ENCODE measurements at regions not wholly inside any gene's neighbourhood (a gene's known extent, or its start where the extent isn't known, plus 50 kb on each side); places are given as distances from the start of the nearest gene placed in this dataset.
"Not testable (repeated sequence)": the region's sequence is repeated elsewhere in the genome, so short reads cannot be mapped to it uniquely, and the experiment has no call there.

DNA sequence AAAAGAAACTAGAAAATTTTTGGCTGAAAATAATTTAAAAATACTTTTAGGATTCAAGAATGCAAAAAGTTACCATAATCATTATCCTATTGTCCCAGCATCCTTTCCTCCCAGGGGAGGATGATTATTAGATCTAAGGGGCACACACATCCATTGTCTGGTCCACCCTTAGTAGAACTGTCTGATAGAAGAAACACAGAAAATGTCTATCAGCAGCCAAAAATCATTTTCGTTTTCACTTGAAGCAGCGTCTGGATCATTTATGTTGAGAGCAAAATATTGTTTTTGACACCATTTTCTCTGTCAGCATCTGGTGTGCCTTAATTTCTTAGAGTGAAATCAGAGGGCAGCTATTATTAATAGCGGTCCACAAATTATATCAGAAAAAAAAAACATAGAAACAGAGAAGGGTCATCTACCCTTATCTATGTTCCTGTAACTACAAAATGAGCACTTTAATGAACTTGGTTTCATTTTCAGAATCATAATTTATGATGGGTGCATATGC, 446.3 kb downstream of the TRAM1L1 start:
- DNase-seq, result no peak

DNA sequence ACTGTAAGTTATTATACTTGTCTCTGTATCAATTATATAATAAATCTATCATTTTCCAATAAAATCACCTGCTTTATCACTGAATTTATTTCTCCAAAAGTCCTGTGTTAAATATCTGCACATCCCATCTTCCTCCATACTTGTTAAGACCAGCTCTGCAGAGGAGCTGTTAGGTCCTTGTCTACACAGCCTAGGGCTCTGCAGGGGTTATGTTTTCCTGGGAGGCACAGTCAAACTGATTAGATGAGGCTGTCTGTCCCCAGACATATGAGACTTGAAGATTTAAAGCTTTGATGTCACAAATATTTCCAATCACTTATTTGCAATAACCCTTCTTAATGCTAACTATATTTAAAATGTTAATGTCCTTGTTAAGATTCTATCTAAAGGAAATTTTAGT, 446.8 kb downstream of the TRAM1L1 start:
- no peak for DNase-seq

DNA sequence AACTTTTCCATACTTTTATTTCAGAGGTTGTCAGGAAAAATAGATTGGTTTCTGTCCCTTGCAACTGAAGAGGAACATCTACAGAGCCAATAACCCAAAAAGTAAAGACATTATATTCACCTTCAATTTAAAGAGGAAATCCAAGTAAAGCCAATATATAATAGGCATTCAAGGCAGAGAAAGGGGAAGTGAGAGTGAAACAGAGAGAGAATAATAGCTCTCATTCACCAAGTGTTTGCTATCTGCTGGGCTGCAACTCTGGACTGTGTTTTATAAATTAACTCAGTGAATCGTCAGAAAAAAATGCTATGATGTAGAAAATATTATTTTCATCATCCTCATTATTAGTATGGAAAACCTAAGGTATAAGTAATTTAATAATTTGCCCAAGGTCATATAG, 448.5 kb downstream of the TRAM1L1 start:
- no peak for DNase-seq

DNA sequence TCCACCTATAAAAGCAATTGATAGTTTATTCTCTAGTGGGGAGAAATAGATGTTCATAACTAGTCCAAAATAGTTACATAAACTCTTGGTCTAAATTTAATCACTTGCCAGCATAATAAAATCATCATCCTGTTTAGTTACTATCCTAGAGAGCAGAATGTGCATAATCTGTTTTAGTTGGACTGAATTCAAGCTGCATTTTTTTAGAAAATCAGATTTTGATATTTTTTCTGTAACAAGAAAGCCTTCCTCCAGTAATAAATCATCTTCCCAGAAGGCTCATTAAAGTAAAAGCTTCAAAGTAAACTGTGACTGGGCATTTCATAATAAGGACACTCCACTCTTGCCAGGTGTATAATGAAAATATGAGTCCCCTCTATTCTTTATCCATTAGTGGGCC, 453.1 kb downstream of the TRAM1L1 start:
- no peak for DNase-seq

DNA sequence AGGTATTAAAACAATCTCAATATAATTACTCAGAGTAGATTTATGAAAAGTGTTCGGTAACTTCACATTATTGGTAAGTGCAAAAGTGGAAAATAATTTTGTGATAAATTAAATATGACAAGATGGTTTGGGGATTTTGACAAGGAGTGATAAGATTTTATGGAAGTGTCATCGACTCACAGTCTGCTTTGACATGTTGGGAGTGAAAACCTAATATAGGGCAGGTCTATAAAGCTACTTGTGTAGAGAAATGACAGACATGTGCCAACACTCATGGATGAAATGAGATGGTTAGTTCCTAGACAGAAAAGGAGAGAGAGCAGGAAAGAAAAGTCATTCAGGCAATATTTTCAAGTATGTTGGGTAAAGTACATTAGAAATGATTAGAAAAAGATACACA, 456.8 kb downstream of the TRAM1L1 start:
- no peak for DNase-seq

DNA sequence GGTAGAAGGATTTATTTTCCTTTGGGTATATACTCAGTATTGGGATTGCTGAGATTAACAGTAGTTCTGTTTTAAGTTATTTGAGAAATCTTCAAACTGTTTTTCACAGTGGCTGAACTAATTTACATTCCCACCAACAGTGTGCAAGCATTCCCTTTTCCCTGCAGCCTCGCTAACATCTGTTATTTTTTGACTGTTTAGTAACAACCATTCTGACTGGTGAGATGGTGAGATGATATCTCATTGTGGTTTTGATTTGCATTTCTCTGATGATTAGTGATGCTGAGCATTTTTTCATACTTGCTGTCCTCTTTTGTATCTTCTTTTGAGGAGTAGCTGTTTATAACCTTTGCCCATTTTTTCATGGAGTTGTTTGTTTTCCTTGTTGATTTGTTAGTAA, 457.8 kb downstream of the TRAM1L1 start:
- no peak for DNase-seq

DNA sequence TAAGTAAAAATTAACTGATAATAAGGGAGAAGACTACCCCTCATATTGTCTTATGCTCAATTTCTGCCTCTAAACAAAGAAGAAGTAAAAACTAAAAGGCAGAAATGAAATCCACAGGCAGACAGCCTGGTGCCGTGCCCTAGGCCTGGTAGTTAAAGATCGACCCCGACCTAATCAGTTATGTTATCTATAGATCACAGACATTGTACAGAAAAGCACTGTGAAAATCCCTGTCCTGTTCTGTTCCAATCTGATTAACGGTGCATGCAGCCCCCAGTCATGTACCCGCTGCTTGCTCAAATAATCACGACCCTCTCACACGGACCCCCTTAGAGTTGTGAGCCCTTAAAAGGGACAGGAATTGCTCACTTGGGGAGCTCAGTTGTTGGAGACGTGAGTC, 465.9 kb downstream of the TRAM1L1 start:
- not testable (repeated sequence) for DNase-seq

DNA sequence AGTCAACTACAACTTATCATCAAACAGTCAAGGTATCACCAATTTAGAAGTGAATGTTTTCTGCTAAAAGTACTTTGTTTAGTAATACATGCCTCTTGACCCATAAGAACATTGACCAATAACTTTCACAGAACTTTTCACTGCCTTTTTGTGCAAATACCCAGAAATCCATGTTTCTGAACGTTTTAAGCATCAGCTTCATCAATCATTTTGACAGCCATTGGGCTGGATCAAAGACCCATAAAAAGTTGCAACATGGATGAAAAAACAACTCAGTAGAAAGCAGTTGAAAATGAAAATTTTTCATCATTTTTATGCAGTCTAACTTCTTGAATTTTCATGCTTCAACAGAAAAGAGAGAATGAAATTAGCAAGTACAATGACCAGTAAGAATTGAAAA, 466.7 kb downstream of the TRAM1L1 start:
- DNase-seq, result no peak

DNA sequence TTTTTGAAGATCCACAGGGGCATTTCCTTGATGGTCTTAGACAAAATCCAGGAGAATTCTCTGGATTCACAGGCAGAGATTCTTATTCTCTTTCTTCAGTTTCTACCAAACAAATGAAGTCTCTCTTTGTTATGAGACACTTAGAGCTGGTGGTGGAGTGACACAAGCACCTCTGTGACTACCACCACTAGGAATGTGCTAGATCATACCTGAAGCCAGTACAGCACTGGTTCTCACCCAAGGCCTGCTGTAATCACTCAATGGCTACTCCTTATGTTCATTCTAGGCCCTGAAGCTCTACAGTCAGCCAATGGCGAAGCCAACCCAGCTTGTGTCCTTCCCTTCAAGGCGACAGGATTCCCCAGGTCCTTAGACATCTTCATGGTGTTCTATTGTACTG, 482.3 kb downstream of the TRAM1L1 start:
- DNase-seq, result no peak

DNA sequence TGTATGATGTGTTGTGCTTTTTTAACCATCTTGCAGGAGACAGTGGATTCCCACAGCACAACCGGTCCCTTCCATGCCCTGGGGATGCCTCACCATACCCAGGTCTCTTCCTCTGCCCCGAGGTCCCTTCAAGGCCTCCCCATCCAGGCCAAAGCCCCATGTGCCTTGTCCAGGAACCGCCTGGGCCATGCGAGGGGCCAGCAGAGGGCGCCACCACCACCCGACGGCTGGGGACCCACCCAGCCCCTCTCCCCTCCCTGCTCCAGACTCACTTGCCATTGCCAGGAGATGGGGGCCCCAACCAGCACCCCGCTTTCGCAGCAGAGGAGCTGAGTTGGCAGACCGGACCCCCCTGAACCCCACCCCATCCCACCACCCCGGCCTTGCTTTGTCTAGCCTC, 485.5 kb downstream of the TRAM1L1 start:
- no peak for DNase-seq

DNA sequence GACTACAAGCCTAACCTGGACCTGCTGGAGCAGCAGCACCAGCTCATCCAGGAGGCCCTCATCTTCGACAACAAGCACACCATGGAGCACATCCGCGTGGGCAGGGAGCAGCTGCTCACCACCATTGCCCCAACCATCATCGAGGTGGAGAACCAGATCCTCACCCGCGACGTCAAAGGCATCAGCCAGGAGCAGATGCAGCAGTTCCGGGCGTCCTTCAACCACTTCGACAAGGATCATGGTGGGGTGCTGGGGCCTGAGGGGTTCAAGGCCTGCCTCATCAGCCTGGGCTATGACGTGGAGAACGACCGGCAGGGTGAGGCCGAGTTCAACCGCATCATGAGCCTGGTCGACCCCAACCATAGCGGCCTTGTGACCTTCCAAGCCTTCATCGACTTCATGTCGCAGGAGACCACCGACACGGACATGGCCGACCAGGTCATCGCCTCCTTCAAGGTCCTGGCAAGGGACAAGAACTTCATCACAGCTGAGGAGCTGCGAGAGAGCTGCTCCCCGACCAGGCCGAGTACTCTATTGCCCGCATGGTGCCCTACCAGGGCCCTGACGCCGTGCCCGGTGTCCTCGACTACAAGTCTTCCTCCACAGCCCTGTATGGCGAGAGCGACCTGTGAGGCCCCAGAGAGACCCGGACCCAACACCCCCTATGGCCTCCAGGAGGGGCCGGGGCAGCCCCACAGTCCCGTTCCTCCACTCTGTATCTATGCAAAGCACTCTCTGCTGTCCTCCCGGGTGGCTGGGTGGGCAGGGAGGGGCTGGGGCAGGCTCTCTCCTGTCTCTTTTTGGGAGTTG, 486.2 kb downstream of the TRAM1L1 start:
- no peak for DNase-seq

DNA sequence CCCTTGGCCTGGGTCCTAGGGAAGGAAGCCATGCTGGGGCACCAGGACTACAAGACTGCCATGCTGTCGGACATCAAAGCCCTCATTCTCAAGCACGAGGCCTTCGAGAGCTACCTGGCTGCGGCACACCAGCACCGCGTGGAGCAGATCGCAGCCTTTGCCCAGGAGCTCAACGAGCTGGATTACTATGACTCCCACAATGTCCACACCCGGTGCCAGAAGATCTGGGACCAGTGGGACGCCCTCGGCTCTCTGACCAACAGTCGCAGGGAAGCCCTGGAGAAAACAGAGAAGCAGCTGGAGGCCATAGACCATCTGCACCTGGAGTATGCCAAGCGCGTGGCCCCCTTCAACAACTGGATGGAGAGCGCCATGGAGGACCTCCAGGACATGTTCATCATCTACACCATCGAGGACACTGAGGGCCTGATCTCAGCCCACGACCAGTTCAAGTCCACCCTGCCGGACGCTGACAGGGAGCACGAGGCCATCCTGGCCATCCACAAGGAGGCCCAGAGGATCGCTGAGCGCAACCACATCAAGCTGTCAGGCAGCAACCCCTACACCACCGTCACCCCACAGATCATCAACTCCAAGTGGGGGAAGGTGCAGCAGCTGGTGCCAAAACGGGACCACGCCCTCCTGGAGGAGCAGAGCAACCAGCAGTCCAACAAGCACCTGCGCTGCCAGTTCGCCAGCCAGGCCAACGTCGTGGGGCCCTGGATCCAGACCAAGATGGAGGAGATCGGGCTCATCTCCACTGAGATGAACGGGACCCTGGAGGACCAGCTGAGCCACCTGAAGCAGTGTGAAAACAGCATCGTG, 487.0 kb downstream of the TRAM1L1 start:
- no peak for DNase-seq

DNA sequence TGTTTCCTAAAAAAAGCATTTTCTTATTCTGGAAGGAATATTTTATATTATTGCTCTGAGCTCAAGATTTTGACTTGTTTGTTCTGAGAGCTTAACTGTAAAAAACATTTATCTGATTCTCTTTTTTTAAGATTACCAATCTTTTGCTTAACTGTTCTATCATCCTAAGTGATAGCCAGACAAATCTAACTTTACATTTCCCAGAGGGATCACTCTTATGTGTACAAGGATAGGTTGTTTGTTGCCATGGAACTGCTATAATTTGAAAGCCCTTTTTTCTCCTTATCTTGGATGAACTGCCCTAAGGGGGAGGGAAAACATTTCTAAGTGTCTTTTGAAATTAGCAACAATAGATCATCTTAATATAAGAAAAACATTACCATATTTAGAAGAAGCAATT, 494.7 kb downstream of the TRAM1L1 start:
- DNase-seq, result no peak

DNA sequence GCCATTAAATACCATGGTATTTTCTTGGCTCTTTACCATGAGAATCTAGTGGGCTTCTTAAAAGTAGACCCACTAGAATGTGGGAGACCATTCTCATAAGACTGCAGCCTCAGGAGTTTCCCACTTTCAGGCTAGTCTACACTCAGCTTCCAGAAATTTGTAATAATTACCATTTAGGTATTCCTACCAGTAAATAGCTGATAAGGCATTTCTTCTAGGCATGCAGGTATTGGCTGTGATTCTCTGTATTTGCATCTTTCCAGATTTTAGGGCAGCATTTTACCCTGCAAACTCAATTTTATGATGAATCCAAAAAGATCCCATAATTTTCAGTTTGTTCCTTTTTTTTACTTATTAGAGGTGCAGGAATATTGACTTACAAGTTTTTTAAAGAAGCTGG, 496.6 kb downstream of the TRAM1L1 start:
- DNase-seq, result no peak

DNA sequence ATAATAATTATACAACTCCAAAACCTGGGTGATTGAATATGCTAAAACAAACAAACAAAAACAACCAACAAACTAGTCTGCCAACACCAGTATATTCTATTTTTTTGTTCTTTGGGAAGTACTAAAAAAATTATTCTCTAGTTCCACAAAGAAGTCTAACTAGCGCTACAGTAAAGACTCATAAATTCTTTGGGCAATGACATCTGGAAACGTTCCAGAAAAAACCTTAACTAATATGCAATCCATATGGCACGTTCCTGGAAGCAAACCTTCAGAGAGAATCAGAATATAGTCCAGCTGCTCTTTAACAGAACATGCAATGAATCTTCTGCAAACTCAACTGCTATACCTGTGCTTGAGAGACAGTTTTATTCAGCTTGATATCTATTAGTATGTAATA, 500.1 kb downstream of the TRAM1L1 start:
- no peak for DNase-seq

DNA sequence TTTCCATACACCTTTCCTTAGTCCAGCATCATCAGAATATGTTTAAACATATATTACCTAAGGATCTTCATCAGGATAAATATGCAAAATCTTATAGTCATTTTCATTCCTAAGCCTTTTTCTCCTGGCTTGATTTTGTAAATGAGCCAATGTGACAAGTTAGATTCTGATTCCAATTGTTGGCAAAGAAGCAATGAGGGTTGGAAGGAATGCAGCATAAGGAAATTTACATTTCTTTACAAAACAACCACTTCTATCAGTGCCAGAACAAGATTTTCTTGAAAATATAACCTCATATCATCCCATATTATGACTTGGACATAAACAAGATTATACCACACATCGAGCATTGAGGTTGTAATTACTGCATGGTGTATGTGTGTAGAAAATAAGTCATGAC, 508.1 kb downstream of the TRAM1L1 start:
- DNase-seq, result no peak

DNA sequence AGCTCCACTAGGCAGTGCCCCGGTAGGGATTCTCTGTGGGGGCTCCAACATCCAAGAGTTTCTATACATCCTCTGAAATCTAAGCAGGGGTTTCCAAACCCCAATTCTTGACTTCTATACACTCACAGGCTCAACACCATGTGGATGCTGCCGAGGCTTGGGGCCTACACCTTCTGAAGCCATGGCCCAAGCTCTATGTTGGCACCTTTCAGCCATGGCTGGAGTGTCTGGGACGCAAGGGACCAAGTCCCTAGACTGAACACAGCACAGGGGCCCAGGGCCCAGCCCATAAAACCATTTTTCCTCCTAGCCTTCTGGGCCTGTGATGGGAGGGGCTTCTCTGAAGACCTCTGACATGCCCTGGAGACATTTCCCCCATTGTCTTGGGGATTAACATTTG, 511.8 kb downstream of the TRAM1L1 start:
- no peak for DNase-seq

DNA sequence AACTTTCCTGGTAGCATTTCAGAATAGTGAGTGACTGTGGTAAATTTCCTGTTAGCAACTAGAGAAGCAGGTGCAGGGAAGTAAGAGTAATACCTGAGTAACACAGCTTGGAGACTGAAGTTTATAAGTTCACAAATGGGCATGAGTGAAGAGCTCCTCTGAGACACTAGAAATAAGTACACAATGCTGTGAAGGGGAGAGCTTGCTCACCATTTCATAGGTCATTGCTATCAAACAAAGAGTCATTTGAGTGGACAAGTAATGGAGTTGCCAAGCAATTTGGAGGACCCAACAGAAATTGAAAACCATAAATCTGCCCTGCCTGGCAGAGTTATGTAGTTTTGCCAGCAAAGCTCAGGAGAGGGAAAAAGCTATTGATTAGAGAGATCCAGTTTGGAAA, 523.6 kb downstream of the TRAM1L1 start:
- no peak for DNase-seq

DNA sequence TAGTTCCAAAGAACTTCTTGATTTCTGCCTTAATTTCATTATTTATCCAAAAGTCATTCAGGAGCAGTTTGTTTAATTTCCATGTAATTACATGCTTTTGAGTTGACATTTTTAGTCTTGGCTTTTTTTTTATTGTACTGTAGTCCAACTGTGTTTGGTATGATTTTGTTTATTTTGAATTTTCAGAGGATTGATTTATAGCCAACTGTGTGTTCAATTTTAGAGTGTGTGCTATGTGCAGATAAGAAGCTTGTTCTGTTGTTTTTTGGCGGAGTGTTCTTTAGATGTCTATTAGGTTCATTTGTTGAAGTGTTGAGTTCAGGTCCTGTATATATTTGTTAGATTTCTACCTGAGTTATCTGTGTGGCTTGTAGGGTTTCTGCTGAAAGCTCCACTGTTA, 533.6 kb downstream of the TRAM1L1 start:
- DNase-seq, result no peak

DNA sequence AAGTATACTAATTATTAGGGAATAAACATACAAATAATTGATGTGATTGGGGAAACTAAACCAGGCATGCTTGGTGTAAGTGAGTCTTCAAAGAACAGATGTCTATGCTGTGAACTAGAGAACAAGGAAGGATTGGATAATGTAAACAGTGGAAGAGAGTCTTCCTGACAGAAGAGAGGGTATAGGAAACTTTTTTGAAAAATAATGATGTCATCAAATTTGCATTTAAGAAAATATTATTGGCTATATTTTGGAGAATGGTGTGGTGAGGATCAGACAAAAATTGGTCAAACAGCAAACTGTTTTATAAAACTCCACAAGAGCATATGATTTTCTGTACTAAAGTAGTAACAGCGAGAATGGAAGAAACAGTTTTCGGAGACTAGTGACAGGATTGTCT, 537.7 kb downstream of the TRAM1L1 start:
- DNase-seq, result no peak

DNA sequence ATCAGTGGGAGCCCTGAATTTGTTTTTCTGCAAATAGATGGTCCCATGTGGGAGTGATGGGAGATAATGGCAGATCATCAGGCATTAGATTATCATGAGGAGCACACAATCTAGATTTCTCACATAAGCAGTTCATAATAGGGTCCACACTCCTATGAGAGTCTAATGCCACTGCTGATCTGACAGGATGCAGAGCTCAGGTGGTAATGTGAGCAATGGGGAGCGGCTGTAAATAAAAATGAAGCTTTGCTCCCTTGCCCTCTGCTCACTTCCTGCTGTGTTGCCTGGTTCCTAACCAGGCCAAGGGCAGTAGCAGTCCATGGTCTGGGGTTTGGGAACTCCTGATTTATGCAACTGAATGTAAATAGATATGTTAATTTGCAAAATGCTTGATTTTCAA, 538.6 kb downstream of the TRAM1L1 start:
- no peak for DNase-seq

DNA sequence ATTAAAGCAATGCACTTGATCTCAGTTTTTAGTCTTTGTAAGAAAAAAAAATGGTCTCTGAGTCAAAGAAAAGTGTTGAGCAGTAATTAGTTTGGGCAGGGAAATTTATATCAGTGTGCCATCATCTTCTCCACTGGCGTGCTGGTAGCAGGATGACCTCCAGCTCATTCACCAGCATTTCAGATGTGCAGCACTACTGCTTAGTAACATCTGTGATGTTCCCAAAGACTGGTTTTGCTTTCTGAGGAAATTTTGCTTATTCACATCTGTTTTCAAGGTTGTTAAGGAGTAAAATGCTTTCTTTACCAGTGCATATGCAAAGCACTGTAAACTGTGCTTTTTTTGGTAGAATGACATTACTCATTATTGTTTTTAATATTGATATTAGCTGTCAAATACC, 540.4 kb downstream of the TRAM1L1 start:
- no peak for DNase-seq

DNA sequence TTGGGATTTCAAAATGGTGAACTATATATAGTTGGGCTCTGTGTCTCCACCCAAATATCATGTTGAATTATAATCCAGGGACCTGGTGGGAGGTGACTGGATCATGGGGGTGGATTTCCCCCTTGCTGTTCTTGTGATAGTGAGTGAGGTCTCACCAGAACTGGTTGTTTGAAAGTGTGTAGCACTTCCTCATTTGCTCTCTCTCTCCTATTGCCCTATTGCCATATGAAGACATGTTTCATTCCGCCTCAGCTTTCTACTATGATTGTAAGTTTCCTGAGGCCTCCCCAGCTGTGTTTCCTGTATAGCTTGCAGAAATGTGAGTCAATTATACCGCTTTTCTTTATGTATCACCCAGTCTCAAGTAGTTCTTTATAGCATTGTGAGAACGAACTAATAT, 545.6 kb downstream of the TRAM1L1 start:
- DNase-seq, result no peak

DNA sequence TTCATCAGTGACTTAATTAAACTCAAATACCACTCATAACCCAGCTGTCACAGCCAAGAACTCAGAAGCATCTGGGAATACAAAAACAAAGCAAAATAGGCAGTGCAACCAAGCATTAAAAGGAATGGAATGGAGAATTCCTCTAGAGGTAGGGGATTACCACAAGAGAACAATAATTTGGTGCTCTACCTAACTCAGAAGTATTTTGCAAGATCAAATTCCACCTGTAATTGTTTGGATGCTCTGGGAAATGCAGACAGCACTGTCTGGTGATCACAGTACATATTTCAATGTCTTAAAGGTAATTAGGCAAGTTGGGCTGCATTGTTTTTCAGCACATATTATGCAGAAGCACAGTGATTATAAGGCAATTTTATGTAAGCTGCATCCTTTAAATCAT, 547.5 kb downstream of the TRAM1L1 start:
- no peak for DNase-seq

Data from HCEC 1CT (cell line).